Ramos (cell line): ENCODE measurements at regions not wholly inside any gene's neighbourhood (a gene's known extent, or its start where the extent isn't known, plus 50 kb on each side); places are given as distances from the start of the nearest gene placed in this dataset.
"Not testable (repeated sequence)": the region's sequence is repeated elsewhere in the genome, so short reads cannot be mapped to it uniquely, and the experiment has no call there.

Experiments
- in situ Hi-C: fragments of 300-500 bp; cut with MboI; formaldehyde crosslinking; loops from one replicate; pipeline ENCODE4 v1.14.3; 2022; ENCODE audit warnings: low sequenced_read_pairs; ENCODE audit not compliant: unreplicated experiment

GRCh38 chr1:105631153-105631744 is 1425.2 kb upstream of the PRMT6 start:
- in situ Hi-C loops, result not testable (repeated sequence)

DNA sequence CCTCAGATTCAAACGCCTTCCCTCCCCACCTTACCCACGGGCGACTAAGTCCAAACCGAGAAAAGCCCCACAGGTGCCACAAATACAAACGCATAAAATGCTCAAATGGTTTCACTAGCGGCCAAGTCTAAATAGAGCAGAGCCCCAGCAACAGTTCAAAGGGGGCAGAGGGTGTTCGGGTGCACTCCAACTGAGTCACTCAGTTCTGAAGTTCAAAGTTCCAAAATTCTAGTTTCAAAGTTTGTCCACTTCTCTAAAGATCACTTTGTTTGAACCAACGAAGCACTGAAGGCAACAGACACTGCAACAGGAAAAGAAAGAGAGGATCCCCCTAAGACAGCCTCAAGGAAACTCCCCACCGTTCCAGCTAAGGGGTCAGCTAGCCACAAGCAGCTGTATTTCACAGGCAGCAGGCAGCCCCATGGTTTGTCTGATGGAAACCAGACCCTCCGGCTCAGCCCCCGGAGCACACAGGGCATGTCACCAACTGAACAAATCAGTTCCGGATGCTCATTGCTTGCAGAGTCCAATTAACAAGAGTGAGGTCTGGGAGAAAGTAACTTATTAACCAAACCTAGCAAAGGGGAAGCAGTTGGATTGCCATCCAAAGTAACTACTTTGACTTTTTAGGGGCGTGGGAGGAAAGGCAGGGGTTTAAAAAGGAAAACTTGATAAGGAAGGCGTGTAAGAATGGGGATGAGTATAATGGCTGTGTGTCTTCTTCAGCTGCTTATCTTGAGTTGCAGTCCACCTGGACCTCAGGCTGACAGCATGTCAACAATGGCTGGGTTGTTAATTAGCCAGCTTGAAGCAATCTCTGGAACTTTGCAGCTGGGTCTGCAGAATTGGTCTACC is 1423.9 kb upstream of the PRMT6 start:
- in situ Hi-C loops, result no loop called here

DNA sequence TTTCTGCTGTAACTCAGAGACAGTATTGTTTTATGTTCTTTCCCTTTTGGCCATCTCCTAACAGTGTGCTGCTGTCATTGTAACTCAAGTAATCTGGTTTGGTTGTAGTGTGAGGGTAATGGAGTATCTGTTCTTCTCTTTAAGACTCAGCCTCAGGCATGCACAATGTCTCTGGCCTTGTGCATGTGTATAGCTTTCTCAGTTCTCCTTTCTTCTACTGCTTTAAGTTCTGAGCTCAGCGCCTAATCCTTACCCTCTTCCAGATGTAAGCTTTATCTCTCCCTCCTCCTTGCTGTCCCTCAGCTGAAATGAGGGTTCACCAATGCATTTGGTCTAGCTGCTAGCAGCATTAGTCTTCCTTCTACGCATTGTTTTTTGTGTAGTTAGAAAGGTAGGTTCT is 1420.4 kb upstream of the PRMT6 start:
- in situ Hi-C loops, result no loop called here

DNA sequence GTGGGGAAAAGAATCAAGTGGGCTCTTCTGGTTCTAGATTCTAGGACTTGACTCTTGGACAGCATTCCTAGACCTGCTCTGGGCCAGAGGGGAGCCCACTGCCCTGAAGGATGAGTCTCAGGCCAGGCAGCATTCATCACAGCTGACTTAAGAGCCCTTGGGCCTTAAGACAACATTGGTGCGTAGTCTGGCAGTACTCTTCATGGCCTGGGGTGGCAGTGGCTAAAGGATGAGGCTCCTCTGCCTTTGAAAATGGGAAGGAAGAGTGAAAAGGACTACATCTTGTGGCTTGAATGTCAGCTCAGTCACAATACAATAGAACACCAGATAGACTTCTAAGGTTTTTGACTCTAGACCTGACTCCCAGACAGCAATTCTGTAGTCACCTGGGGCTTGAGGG is 1415.1 kb upstream of the PRMT6 start:
- in situ Hi-C loops, result no loop called here

DNA sequence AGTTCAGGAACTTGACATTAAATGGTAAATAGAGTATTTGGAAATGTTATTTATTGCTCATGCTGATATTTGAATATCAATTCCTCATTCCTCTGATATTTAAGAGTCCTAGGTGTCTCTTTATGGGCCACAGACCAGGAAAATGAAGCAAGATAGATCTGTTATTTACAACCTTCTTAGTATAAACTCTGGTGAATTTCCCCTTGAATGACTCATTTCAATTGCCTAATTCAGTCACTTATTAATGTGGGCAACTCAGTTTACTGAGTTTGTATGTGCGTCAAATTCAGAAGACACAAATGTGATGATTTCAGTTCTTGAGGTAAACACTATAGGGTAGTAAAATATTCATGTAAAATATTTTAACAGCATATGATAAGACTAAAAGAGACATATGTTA is 1404.4 kb upstream of the PRMT6 start:
- in situ Hi-C loops, result no loop called here

- in situ Hi-C loops, result no loop called here
Measured at GRCh38 chr1:105655032-105655431, 1401.4 kb upstream of the PRMT6 start.

DNA sequence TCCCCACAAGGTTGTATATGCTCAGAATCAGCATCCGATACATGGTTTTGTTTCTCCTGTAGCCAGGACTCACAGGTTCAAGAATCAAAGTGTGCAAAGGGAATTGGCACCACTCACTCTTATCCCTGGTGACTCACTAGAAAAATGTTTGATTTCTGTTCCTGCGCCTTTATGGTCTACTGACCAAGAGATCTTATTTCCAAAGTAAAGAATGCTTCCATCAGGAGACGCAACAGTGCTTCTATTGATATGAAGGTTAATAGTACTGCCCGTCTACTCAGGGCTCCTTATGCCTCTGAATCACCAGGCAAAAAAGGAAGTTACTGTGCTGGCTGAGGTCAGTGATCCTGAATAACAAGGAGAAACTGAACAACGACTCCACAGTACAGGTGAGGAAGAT is 1392.0 kb upstream of the PRMT6 start:
- in situ Hi-C loops, result no loop called here

- in situ Hi-C loops, result no loop called here
Measured at GRCh38 chr1:105678334-105678733, 1378.1 kb upstream of the PRMT6 start.

DNA sequence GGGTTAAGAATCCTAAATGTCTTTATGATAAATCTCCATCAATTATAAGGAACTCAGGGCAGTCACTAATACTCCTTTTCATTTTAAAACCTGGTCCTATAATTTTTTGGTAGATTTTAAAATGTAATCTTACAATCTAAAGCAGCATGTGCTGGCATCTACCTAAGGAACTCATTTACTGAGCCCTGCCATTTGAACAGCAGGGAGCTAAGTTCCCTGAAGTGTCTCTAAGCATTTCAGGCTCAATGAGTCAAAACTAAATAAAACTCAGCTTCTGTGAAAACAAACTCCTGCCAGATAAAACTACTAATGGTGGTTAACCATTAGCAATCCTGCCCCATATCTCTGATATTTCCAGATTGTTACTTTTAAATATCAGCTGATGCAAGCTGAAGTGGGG is 1371.8 kb upstream of the PRMT6 start:
- in situ Hi-C loops, result no loop called here

DNA sequence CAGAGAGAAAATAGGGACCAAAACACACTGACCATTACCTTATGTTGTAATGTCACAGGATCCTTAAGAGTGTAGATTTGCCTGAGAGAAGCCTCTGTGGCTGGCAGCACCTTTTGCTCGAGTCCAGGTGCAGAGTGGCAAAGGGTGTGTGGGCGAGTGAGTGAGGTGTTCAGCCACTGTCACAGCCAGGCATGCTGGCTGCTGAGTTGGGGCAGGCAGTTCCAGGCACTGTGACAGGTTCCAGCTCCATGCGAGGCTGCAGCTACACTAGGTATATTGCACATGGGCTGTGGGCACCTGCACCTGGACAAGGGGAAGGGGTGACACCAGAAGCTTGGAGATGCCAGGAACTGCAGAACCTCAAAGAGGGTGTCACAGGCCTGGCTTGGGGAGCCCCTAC is 1370.4 kb upstream of the PRMT6 start:
- in situ Hi-C loops, result no loop called here

DNA sequence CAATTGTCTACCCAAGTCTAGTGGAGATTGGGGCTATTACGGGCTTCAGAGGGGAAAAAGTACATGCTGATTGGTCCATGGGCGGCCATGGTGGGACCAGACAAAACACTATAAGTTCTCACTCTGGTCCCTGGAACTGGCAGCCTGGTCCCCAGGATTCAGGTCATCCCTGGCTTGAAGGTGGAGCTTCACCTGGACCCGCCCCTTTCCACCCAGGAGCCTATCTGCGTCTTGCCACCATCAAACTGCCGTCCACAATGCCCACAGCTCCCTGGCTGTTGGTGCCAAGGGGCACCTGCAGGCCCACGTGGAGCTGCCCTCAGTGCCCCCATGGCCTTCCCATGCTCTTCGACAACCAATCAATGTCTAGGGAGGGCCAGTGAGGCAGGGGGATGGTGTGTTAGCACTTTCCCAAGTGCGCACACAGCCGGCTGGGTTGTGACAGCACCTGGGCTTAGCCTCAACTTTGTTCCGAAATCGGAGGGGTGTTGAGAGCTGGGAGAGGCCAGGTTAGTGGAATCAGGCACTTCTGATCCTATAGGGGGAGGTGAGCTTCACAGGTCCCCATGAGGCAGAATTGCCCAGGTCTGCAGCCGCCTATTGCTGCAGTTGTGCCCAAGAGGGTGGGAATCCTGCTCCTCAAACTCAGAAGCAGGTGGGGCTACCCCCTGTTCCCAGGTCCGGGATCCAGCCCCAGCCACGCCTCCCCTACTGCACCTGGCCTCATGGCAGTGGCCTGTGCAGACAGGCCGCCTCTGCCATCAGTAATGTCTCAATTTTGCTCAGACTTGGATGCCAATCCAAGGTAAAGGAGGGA is 1369.4 kb upstream of the PRMT6 start:
- in situ Hi-C loops, result no loop called here

- in situ Hi-C loops, result no loop called here
Measured at GRCh38 chr1:105700723-105701122, 1355.8 kb upstream of the PRMT6 start.

DNA sequence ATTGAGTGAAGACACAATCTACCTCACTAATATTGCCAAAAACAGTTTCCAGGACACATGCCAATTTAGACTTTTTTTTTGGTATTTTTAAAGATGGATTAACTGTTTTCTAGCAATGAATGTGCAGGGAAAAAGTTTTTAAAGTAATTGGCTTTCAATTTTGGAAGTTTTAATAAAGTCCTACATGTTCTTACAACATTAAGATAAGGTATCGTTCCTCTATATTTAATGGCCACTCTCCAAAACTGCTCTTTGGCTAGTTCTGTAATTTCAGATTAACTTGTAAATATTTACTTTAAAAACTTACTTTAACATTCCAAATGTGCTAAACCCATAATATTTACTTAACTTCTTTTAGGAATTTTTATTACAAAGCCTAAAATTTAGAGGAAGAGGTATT is 1332.2 kb upstream of the PRMT6 start:
- in situ Hi-C loops, result no loop called here

GRCh38 chr1:105730701-105731100 is 1325.8 kb upstream of the PRMT6 start:
- in situ Hi-C loops, result no loop called here

DNA sequence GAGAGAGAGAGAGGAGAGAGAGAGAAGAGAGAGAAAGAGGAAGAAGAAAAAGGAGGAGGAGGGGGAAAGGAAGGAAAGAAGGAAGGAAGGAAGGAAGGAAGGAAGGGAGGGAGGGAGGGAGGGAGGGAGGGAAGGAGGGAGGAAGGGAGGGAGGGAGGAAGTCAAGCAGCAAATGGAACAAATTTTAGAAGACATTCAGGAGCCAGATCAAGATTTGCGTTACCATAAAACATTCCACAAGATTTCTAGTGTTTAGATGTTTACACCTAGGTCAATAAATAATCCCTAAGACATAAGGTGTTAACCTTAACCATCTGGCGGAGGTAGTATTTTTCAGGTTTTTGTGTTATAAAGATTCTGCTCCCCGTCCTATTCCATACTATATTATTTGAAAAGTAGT is 1320.1 kb upstream of the PRMT6 start:
- in situ Hi-C loops, result no loop called here

DNA sequence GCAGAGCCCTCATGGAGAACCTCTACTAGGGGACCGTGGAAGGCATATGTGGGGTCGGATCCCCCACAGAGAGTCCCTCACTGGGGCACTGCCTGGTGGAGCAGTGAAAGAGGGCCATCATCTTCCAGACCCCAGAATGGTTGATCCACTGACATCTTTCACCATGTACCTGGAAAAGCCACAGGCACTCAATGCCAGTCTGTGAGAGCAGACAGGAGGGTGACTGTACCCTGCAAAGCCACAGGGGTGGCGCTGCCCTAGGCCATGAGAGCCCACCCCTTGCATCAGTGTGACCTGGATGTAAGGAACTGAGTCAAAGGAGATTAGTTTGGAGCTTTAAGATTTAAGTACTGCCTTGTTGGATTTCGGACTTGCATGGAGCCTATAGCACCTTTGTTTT is 1276.7 kb upstream of the PRMT6 start:
- in situ Hi-C loops, result loop anchor here (25.0 kb wide), 1 partner anchor 992 kb away; no protein-coding TSS in a partner anchor

DNA sequence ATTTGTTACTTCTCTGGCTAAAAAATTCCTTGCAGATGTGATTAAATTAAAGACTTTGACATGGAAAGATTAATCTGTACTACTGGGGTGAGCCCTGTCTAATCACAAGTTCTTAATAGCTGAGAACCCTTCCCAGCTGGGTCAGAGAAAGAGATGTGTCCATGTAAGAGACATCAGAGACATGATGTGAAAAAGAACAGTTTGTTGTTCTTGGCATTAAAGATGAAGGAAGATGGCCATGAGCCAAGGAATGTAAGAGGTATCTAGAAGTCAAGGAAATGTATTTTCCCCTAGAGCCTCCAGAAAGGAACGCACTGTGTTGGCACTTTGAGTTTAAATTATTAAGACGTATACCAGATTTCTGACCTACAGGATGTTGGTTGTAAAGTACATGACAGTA is 1271.5 kb upstream of the PRMT6 start:
- in situ Hi-C loops, result loop anchor here (25.0 kb wide), 1 partner anchor 998 kb away; no protein-coding TSS in a partner anchor

GRCh38 chr1:105793536-105794146 is 1262.8 kb upstream of the PRMT6 start:
- in situ Hi-C loops, result loop anchor here (25.0 kb wide), 1 partner anchor 1006 kb away; no protein-coding TSS in a partner anchor

DNA sequence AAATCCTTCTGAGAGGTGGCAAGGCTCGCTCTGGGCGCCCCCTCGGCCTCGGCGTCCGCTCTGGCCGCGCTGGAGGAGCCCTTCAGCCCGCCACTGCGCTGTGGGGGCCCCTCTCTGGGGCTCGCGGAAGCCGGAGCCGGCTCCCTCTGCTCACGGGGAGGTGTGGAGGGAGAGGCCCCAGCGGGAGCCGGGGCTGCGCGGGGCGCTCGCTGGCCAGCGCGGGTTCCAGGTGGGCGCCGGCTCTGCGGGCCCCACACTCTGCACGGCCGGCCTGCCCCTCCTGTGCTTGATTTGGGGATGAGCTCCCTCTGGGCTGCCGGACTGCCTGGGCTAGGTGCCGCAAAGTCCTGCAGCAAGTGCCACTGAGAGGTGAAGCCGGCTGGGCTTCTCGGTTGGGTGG is 1260.7 kb upstream of the PRMT6 start:
- in situ Hi-C loops, result loop anchor here (25.0 kb wide), 1 partner anchor 1008 kb away; no protein-coding TSS in a partner anchor

DNA sequence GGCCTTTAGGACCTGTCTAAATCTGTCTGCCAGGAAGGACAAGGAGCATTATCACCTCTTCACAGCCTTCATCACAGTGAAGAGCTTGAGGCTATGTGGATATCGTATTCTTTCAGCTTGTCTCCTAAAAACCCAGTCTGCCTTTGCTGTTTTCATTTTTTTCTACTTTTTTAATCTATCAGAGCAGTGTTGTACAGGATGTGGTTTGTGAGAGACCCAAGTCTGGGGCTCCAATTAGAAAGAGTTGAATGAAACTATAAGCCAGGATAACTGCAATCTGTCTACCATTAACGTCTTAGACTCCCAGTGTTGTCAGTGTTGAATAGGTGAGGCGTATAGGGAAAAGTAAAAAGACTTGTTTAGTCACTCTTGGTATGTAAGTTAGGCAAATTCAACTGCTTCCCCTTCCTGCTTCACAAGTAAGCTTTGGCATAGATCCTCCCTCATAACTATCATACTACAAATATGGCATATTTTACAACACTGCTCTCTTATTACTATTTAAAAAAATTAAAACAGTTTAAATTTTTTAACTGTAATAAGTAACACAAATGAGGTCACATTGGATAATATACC is 1225.8 kb upstream of the PRMT6 start:
- in situ Hi-C loops, result no loop called here
